ENCODE measurements at regions not wholly inside any gene's neighbourhood (a gene's known extent, or its start where the extent isn't known, plus 50 kb on each side); places are given as distances from the start of the nearest gene placed in this dataset.
"Not testable (repeated sequence)": the region's sequence is repeated elsewhere in the genome, so short reads cannot be mapped to it uniquely, and the experiment has no call there.

DNA sequence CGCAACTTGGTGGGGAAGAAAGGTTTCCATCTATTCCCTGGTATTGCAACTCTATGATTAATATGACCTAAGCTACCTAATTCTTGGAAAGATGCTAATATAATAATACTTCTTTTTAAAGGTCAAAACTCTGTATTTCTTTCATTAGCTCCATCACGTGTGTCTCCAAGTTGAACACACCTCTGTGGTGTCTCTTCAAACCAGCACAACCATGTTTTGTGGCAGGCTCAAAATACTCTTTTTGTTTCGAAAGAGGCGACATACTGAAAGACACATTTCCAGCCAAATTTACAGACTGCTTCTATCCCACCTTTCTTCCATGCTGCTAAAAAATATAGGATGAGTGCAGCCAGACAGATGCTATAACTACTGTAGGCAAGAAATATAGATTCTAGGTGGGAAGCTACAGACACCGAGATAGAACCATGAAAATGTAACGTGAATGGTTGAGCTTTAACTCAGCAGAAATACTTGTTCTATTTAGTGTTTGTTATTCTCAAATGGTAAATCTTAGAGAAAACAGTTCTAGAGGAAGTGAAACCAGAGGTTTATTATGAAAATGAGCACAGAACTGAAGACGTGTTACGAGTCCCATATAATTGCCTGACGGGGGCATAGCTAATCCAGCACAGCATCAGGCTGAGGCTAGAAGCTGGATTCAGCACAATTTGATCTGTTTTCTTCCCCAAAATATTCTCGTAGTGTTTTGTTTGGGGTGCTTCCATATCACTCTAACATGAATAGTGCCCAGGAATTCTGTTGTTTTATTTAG, 991.5 kb upstream of the FANCL start:
- Histone ChIP-seq H3K9me3 (replicated peaks; ENCODE audit: insufficient read depth, low read length) (no peaks in the 10 kb centered on the region), H3K4me2 (ENCODE audit: low read depth, low read length) (peak overlapping the region; percentile 40), H3K9me2 (replicated peaks; ENCODE audit: insufficient read depth, low read length) (no peaks in the 10 kb centered on the region), H4K20me1 (ENCODE audit: insufficient read depth, low read length) (no peaks in the 10 kb centered on the region), H2AFZ (ENCODE audit: low read length) (no peak overlapping the region), H3K36me3 (replicated peaks; ENCODE audit: insufficient read depth, low read length) (no peaks in the 10 kb centered on the region), H3K4me3 (ENCODE audit: low read length) (peak overlapping the region; percentile 23; the same call in 1 of the 2 replicates), H3K27ac (ENCODE audit: low read length) (peak overlapping the region; percentile 48; the same call in 1 of the 2 replicates), H3K4me1 (ENCODE audit: low read length) (peaks cover 7% of the 10 kb centered on the region), H3K79me2 (ENCODE audit: low read length) (no peaks in the 10 kb centered on the region), H3F3A (ENCODE audit: insufficient read depth, low read length) (no peaks in the 10 kb centered on the region; the same call in 1 of the 2 replicates), H3K9ac (ENCODE audit: low read length) (no peak overlapping the region; the same call in 1 of the 2 replicates), H3K27me3 (replicated peaks; ENCODE audit: insufficient read depth, low read length) (no peaks in the 10 kb centered on the region)
- TF ChIP-seq, protein P1, sequence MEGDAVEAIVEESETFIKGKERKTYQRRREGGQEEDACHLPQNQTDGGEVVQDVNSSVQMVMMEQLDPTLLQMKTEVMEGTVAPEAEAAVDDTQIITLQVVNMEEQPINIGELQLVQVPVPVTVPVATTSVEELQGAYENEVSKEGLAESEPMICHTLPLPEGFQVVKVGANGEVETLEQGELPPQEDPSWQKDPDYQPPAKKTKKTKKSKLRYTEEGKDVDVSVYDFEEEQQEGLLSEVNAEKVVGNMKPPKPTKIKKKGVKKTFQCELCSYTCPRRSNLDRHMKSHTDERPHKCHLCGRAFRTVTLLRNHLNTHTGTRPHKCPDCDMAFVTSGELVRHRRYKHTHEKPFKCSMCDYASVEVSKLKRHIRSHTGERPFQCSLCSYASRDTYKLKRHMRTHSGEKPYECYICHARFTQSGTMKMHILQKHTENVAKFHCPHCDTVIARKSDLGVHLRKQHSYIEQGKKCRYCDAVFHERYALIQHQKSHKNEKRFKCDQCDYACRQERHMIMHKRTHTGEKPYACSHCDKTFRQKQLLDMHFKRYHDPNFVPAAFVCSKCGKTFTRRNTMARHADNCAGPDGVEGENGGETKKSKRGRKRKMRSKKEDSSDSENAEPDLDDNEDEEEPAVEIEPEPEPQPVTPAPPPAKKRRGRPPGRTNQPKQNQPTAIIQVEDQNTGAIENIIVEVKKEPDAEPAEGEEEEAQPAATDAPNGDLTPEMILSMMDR (IDR thresholded peaks at IDR 0.05; ENCODE audit: low read length) = 0 out of 2 replicates have a peak, but pooled peaks have one; percentile 10
- TF ChIP-seq EZH2phosphoT487 (IDR thresholded peaks at IDR 0.05; ENCODE audit: low read length) = no peak
- DNase-seq = peak; percentile 52

DNA sequence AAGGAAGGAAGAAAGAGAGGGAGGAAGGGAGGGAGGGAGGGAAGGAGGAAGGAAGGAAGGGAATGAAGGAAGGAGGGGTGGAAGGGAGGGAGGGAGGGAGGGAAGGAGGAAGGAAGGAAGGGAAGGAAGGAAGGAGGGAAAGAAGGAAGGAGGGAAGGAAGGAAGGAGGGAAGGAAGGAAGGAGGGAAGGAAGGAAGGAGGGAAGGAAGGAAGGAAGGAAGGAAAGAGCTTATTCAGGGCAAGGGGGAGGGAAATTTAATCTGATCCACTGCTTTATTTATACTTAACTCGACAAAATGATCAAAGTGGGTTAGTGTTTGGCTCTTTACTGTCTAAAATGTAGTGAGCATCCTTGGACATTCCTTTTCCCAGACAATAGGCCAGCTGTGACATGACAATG, 985.2 kb upstream of the FANCL start:
- not testable (repeated sequence) for DNase-seq; H3K79me2 ChIP-seq (ENCODE audit: low read length); H3K27me3 ChIP-seq (replicated peaks; ENCODE audit: insufficient read depth, low read length); H4K20me1 ChIP-seq (ENCODE audit: insufficient read depth, low read length); H3K27ac ChIP-seq (ENCODE audit: low read length); H3K9me2 ChIP-seq (replicated peaks; ENCODE audit: insufficient read depth, low read length); H3K4me1 ChIP-seq (ENCODE audit: low read length); H3K4me2 ChIP-seq (ENCODE audit: low read depth, low read length); H3K36me3 ChIP-seq (replicated peaks; ENCODE audit: insufficient read depth, low read length); H3K9ac ChIP-seq (ENCODE audit: low read length); H3K4me3 ChIP-seq (ENCODE audit: low read length); H3F3A ChIP-seq (ENCODE audit: insufficient read depth, low read length); H3K9me3 ChIP-seq (replicated peaks; ENCODE audit: insufficient read depth, low read length); H2AFZ ChIP-seq (ENCODE audit: low read length)

DNA sequence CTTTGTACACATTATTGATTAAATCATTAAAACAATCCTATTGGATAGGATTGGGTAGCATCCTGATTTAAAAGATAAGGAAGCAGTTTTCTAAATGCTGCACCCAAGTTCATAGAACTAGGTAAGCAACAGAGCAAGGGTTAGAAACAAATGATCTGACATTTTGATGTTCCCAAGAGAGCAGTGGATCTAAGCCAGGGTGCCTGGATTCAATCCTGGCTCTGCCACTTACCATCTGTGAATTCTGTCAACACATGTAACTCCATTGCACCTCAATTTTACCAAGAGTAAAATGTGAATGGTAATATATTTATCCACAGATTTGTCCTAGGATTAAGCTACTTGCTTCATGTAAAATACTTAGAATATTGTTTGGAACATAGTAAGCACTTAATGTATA, 982.6 kb upstream of the FANCL start:
- H2AFZ ChIP-seq (ENCODE audit: low read length) = no peak overlapping the region
- no peaks in the 10 kb centered on the region for H3K79me2 ChIP-seq (ENCODE audit: low read length)
- no peaks in the 10 kb centered on the region for H3K36me3 ChIP-seq (replicated peaks; ENCODE audit: insufficient read depth, low read length)
- H4K20me1 ChIP-seq (ENCODE audit: insufficient read depth, low read length) = no peaks in the 10 kb centered on the region
- H3K4me1 ChIP-seq (ENCODE audit: low read length) = no peaks in the 10 kb centered on the region
- H3K9ac ChIP-seq (ENCODE audit: low read length) = no peak overlapping the region
- no peak overlapping the region for H3K4me3 ChIP-seq (ENCODE audit: low read length)
- no peaks in the 10 kb centered on the region for H3K9me2 ChIP-seq (replicated peaks; ENCODE audit: insufficient read depth, low read length)
- H3K9me3 ChIP-seq (replicated peaks; ENCODE audit: insufficient read depth, low read length) = no peaks in the 10 kb centered on the region
- H3K4me2 ChIP-seq (ENCODE audit: low read depth, low read length) = no peak overlapping the region
- TF ChIP-seq EZH2 (optimal IDR thresholded peaks at IDR 0.05; ENCODE audit: low read depth, low read length) (no peak), EZH2phosphoT487 (IDR thresholded peaks at IDR 0.05; ENCODE audit: low read length) (no peak)
- TF ChIP-seq, protein P1 (IDR thresholded peaks at IDR 0.05; ENCODE audit: low read length) = no peak
- no peaks in the 10 kb centered on the region for H3K27me3 ChIP-seq (replicated peaks; ENCODE audit: insufficient read depth, low read length)
- DNase-seq = no peak
- no peaks in the 10 kb centered on the region for H3F3A ChIP-seq (ENCODE audit: insufficient read depth, low read length)
- no peak overlapping the region for H3K27ac ChIP-seq (ENCODE audit: low read length)

DNA sequence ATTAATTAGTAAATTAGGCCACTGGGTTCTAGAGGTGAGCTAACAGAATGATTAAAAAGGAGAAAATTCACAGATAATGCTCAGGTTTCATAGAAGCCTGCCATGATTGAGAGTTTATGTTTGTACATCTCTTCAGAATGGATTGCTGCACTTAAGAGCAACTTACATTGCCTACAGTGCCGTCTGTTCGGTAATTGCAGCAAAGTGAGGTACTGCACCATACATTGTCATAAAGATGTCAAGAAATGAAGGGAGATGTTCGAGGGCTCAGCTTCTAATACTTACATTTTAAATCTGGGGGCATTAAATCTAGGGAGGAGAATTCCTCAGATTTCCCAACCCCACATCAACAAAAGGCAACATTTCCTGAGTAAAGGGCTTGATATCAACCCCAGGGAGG, 976.2 kb upstream of the FANCL start:
- Histone ChIP-seq H3K27me3 (replicated peaks; ENCODE audit: insufficient read depth, low read length) (no peaks in the 10 kb centered on the region), H3K79me2 (ENCODE audit: low read length) (no peaks in the 10 kb centered on the region), H4K20me1 (ENCODE audit: insufficient read depth, low read length) (no peaks in the 10 kb centered on the region), H2AFZ (ENCODE audit: low read length) (no peak overlapping the region), H3F3A (ENCODE audit: insufficient read depth, low read length) (no peaks in the 10 kb centered on the region), H3K4me1 (ENCODE audit: low read length) (no peaks in the 10 kb centered on the region), H3K9ac (ENCODE audit: low read length) (no peak overlapping the region), H3K36me3 (replicated peaks; ENCODE audit: insufficient read depth, low read length) (no peaks in the 10 kb centered on the region), H3K9me3 (replicated peaks; ENCODE audit: insufficient read depth, low read length) (no peaks in the 10 kb centered on the region), H3K27ac (ENCODE audit: low read length) (no peak overlapping the region), H3K4me2 (ENCODE audit: low read depth, low read length) (no peak overlapping the region), H3K9me2 (replicated peaks; ENCODE audit: insufficient read depth, low read length) (no peaks in the 10 kb centered on the region), H3K4me3 (ENCODE audit: low read length) (no peak overlapping the region)
- TF ChIP-seq EZH2 (optimal IDR thresholded peaks at IDR 0.05; ENCODE audit: low read depth, low read length) (no peak), EZH2phosphoT487 (IDR thresholded peaks at IDR 0.05; ENCODE audit: low read length) (no peak)
- TF ChIP-seq, protein P1 (IDR thresholded peaks at IDR 0.05; ENCODE audit: low read length) = no peak
- no peak for DNase-seq

Data from MM.1S (cell line).